OCI-LY1 (cell line): ENCODE measurements at regions not wholly inside any gene's neighbourhood (a gene's known extent, or its start where the extent isn't known, plus 50 kb on each side); places are given as distances from the start of the nearest gene placed in this dataset.

Experiments used
- H2AFZ ChIP-seq: fragments of 200-600 bp; sonication (generic), shearing (Covaris generic); 2 replicates; pipeline ENCODE4 v1.6.0; 2014; ENCODE audit warnings: antibody characterized with exemption, mild to moderate bottlenecking, low read length
- H3F3A ChIP-seq: fragments of 200-600 bp; sonication (generic), shearing (Covaris generic); 2 replicates; pipeline ENCODE4 v1.6.0; 2014; ENCODE audit warnings: mild to moderate bottlenecking, antibody characterized with exemption, low read length, moderate library complexity; ENCODE audit not compliant: insufficient read depth
- H3K27ac ChIP-seq: fragments of 200-600 bp; sonication (generic); 2 replicates; pipeline ENCODE4 v1.5.1; 2014; ENCODE audit warnings: low read length, mixed run types, mild to moderate bottlenecking, low read depth; ENCODE audit not compliant: poor library complexity, severe bottlenecking
- H3K27me3 ChIP-seq: fragments of 200-600 bp; sonication (generic); 2 replicates; pipeline ENCODE4 v1.6.0; 2014; ENCODE audit warnings: antibody characterized with exemption, mild to moderate bottlenecking, low read length, moderate library complexity; ENCODE audit not compliant: insufficient read depth
- H3K36me3 ChIP-seq: fragments of 200-600 bp; sonication (generic); 2 replicates; pipeline ENCODE4 v1.6.1; 2014; ENCODE audit warnings: mild to moderate bottlenecking, antibody characterized with exemption, low read length, moderate library complexity, mixed read lengths; ENCODE audit not compliant: insufficient read depth
- H3K4me1 ChIP-seq: fragments of 200-600 bp; sonication (generic); 2 replicates; pipeline ENCODE4 v1.5.1; 2014; ENCODE audit warnings: mild to moderate bottlenecking, low read length, moderate library complexity; ENCODE audit not compliant: insufficient read depth, severe bottlenecking
- H3K4me2 ChIP-seq: fragments of 200-600 bp; sonication (generic), shearing (Covaris generic); 2 replicates; pipeline ENCODE4 v1.6.1; 2014; ENCODE audit warnings: low read length
- H3K4me3 ChIP-seq: fragments of 200-600 bp; sonication (generic); 2 replicates; pipeline ENCODE4 v1.5.1; 2014; ENCODE audit warnings: low read length, low read depth, mild to moderate bottlenecking, mixed read lengths; ENCODE audit not compliant: poor library complexity, severe bottlenecking
- H3K79me2 ChIP-seq: fragments of 200-600 bp; shearing (Covaris generic); 2 replicates; pipeline ENCODE4 v1.6.1; 2016; ENCODE audit warnings: mixed run types, low read length, mixed read lengths; ENCODE audit not compliant: insufficient read depth
- H3K9ac ChIP-seq: fragments of 200-600 bp; sonication (generic), shearing (Covaris generic); 2 replicates; pipeline ENCODE4 v1.6.1; 2014; ENCODE audit warnings: mild to moderate bottlenecking, low read length, mixed read lengths
- H3K9me2 ChIP-seq: fragments of 200-600 bp; sonication (generic), shearing (Covaris generic); 2 replicates; pipeline ENCODE4 v1.6.1; 2014; ENCODE audit warnings: low read depth, mild to moderate bottlenecking, low read length, mixed read lengths
- H3K9me3 ChIP-seq: fragments of 200-600 bp; shearing (Covaris generic); 2 replicates; pipeline ENCODE4 v1.6.1; 2014; ENCODE audit warnings: low read length, mixed read lengths
- H4K20me1 ChIP-seq: fragments of 200-600 bp; sonication (generic), shearing (Covaris generic); 2 replicates; pipeline ENCODE4 v1.6.0; 2016; ENCODE audit warnings: mild to moderate bottlenecking, low read length; ENCODE audit not compliant: insufficient read depth
- EZH2 ChIP-seq: fragments of 200-600 bp; sonication (generic), shearing (Covaris generic); IDR thresholded peaks from 2 replicates; pipeline ENCODE4 v1.8.0; 2017; ENCODE audit warnings: borderline replicate concordance, mixed run types, mild to moderate bottlenecking, antibody characterized with exemption, low read length, moderate library complexity, mixed read lengths
- TF ChIP-seq, protein P1 (sequence below): fragments of 200-600 bp; sonication (generic), shearing (Covaris generic); IDR thresholded peaks from 2 replicates; pipeline ENCODE4 v1.5.1; 2017; ENCODE audit warnings: mild to moderate bottlenecking, antibody characterized with exemption, low read length, moderate library complexity, mixed read lengths

DNA sequence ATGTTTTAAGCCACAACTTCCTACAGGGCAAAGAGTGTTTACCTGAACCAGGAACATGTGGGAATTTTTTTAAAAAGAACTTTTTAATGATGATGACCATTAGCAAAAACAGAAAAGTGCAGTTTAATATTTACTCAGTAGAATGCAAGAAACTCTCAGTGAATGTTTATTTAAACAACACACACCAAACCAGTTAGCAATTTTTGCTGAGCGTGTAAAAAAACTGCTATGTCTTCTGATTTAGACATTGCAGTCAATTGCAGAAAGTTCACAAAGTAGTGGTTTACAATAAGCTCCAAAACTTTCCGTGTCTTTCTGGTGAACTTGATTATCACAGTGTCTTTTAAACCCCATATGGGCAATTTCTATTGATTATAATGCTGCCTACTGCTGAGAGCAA is 273.7 kb upstream of the DIAPH2 start:
- H3K9me3 ChIP-seq = no peaks in the 10 kb centered on the region
- no peak overlapping the region for H3K9ac ChIP-seq
- no peaks in the 10 kb centered on the region for H4K20me1 ChIP-seq
- H3F3A ChIP-seq = no peaks in the 10 kb centered on the region
- H3K27me3 ChIP-seq = no peaks in the 10 kb centered on the region
- no peak for TF ChIP-seq EZH2
- TF ChIP-seq, protein P1, sequence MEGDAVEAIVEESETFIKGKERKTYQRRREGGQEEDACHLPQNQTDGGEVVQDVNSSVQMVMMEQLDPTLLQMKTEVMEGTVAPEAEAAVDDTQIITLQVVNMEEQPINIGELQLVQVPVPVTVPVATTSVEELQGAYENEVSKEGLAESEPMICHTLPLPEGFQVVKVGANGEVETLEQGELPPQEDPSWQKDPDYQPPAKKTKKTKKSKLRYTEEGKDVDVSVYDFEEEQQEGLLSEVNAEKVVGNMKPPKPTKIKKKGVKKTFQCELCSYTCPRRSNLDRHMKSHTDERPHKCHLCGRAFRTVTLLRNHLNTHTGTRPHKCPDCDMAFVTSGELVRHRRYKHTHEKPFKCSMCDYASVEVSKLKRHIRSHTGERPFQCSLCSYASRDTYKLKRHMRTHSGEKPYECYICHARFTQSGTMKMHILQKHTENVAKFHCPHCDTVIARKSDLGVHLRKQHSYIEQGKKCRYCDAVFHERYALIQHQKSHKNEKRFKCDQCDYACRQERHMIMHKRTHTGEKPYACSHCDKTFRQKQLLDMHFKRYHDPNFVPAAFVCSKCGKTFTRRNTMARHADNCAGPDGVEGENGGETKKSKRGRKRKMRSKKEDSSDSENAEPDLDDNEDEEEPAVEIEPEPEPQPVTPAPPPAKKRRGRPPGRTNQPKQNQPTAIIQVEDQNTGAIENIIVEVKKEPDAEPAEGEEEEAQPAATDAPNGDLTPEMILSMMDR = no peak
- H3K36me3 ChIP-seq = no peaks in the 10 kb centered on the region
- no peaks in the 10 kb centered on the region for H3K79me2 ChIP-seq
- H3K27ac ChIP-seq = no peak overlapping the region
- no peak overlapping the region for H3K4me3 ChIP-seq
- no peak overlapping the region for H2AFZ ChIP-seq
- no peaks in the 10 kb centered on the region for H3K9me2 ChIP-seq
- no peaks in the 10 kb centered on the region for H3K4me1 ChIP-seq
- no peak overlapping the region for H3K4me2 ChIP-seq

DNA sequence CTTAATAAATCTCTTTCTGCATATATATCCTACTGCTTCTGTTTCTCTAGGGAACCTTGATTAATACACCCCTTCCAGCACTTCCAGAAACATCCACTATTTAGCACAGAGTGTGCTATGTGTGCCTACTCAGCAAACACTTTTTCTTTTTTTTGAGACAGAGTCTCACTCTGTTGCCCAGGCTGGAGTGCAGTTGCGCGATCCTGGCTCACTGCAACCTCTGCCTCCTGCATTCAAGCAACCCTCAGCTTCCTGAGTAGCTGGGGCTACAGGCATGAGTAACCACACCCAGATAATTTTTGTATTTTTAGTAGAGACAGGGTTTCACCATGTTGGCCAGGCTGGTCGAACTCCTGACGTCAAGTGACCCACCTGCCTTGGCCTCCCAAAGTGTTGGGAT is 266.9 kb upstream of the DIAPH2 start:
- H3K36me3 ChIP-seq = no peaks in the 10 kb centered on the region
- no peak overlapping the region for H3K4me3 ChIP-seq
- H3K4me2 ChIP-seq = no peak overlapping the region
- no peaks in the 10 kb centered on the region for H3K4me1 ChIP-seq
- H4K20me1 ChIP-seq = no peaks in the 10 kb centered on the region
- no peak overlapping the region for H2AFZ ChIP-seq
- no peak overlapping the region for H3K9ac ChIP-seq
- TF ChIP-seq, protein P1 = no peak
- no peak for TF ChIP-seq EZH2
- no peaks in the 10 kb centered on the region for H3K27me3 ChIP-seq
- H3K9me3 ChIP-seq = no peaks in the 10 kb centered on the region
- H3K9me2 ChIP-seq = no peaks in the 10 kb centered on the region
- H3K79me2 ChIP-seq = no peaks in the 10 kb centered on the region
- H3F3A ChIP-seq = no peaks in the 10 kb centered on the region
- H3K27ac ChIP-seq = no peak overlapping the region

DNA sequence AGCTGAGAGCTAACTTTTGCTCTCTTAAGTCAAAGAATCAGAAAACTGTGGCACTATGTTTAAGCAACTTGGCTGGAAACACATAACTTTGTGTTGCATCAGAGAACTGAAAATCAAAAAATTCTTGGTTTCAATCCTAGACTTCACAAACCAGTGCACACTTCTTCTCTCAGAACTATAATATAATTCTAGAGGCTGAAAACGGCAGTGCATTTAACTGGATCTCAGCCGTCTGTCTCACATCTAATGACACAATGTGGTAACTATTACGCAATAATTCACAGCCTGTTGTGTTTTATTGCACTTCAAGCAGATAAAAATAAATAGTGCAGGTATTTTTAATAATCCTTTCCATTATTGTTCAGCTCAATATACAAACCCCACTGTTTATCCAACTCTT is 260.6 kb upstream of the DIAPH2 start:
- no peak for TF ChIP-seq EZH2
- TF ChIP-seq, protein P1 = no peak
- Histone ChIP-seq H3K4me3 (no peak overlapping the region), H3K36me3 (no peaks in the 10 kb centered on the region), H2AFZ (no peak overlapping the region), H3K4me2 (no peak overlapping the region), H3K4me1 (no peaks in the 10 kb centered on the region), H3K79me2 (no peaks in the 10 kb centered on the region), H3K9ac (no peak overlapping the region), H3F3A (no peaks in the 10 kb centered on the region), H3K9me3 (no peaks in the 10 kb centered on the region), H4K20me1 (no peaks in the 10 kb centered on the region), H3K27ac (no peak overlapping the region), H3K27me3 (no peaks in the 10 kb centered on the region), H3K9me2 (no peaks in the 10 kb centered on the region)
